ENCODE measurements at regions not wholly inside any gene's neighbourhood (a gene's known extent, or its start where the extent isn't known, plus 50 kb on each side); places are given as distances from the start of the nearest gene placed in this dataset.

GRCh38 chr10:29107866-29108498 lies 180.9 kb upstream of the LYZL1 start:
- no peak for TF ChIP-seq POLR2A (IDR thresholded peaks at IDR 0.05)
- no peak for TF ChIP-seq CTCF (IDR thresholded peaks at IDR 0.05)

Data from heart left ventricle (tissue), 13 donors.